ENCODE measurements at regions not wholly inside any gene's neighbourhood (a gene's known extent, or its start where the extent isn't known, plus 50 kb on each side); places are given as distances from the start of the nearest gene placed in this dataset.

- TF ChIP-seq POLR2AphosphoS5 (IDR thresholded peaks at IDR 0.05; ENCODE audit: borderline replicate concordance, low read depth, low read length) (no peak), EZH2 (IDR thresholded peaks at IDR 0.05) (no peak)
Measured at GRCh38 chr2:198525211-198525969, 721.0 kb downstream of the PLCL1 start.
